H9 (cell line): ENCODE measurements at regions not wholly inside any gene's neighbourhood (a gene's known extent, or its start where the extent isn't known, plus 50 kb on each side); places are given as distances from the start of the nearest gene placed in this dataset.

Source experiments
- DNase-seq: peaks from one replicate; pipeline ENCODE4 v3.0.0-alpha.2; 2017
- H2AFZ ChIP-seq: one replicate; pipeline ENCODE4 v1.6.1; 2013; ENCODE audit warnings: mild to moderate bottlenecking, low read length, control low read depth, moderate library complexity
- H2AK5ac ChIP-seq: 2 replicates; pipeline ENCODE4 v1.6.1; 2013; ENCODE audit warnings: low read length, control low read depth, mixed read lengths; ENCODE audit not compliant: insufficient read length
- H2BK120ac ChIP-seq: one replicate; pipeline ENCODE4 v1.6.1; 2013; ENCODE audit warnings: low read depth, mild to moderate bottlenecking, low read length, control low read depth, inconsistent platforms; ENCODE audit not compliant: poor library complexity, severe bottlenecking
- H2BK12ac ChIP-seq: 2 replicates; pipeline ENCODE4 v1.6.1; 2013; ENCODE audit warnings: low read length, control low read depth, mixed read lengths, low read depth; ENCODE audit not compliant: insufficient read length
- H2BK15ac ChIP-seq: 2 replicates; pipeline ENCODE4 v1.6.1; 2013; ENCODE audit warnings: low read depth, low read length, control low read depth
- H2BK20ac ChIP-seq: one replicate; pipeline ENCODE4 v1.6.1; 2013; ENCODE audit warnings: low read depth, mild to moderate bottlenecking, low read length, control low read depth, inconsistent platforms; ENCODE audit not compliant: poor library complexity, severe bottlenecking
- H2BK5ac ChIP-seq: 2 replicates; pipeline ENCODE4 v1.6.1; 2013; ENCODE audit warnings: low read length, control low read depth, mixed read lengths; ENCODE audit not compliant: insufficient read length
- H3K14ac ChIP-seq: 2 replicates; pipeline ENCODE4 v1.6.1; 2013; ENCODE audit warnings: low read length, control low read depth; ENCODE audit not compliant: insufficient read depth
- H3K18ac ChIP-seq: 2 replicates; pipeline ENCODE4 v1.6.1; 2013; ENCODE audit warnings: low read depth, mild to moderate bottlenecking, mixed read lengths, low read length, control low read depth; ENCODE audit not compliant: insufficient read length
- H3K23ac ChIP-seq: 2 replicates; pipeline ENCODE4 v1.6.1; 2013; ENCODE audit warnings: low read length, control low read depth, mixed read lengths, low read depth; ENCODE audit not compliant: insufficient read length
- H3K23me2 ChIP-seq: 2 replicates; pipeline ENCODE4 v1.6.1; 2013; ENCODE audit warnings: low read depth, mild to moderate bottlenecking, mixed read lengths, low read length, control low read depth; ENCODE audit not compliant: insufficient read length, poor library complexity, severe bottlenecking
- H3K27ac ChIP-seq: 2 replicates; pipeline ENCODE4 v1.5.1; 2013; ENCODE audit warnings: low read length, control low read depth, mixed read lengths, low read depth; ENCODE audit not compliant: insufficient read length
- H3K27me3 ChIP-seq: 2 replicates; pipeline ENCODE4 v1.6.1; 2013; ENCODE audit warnings: low read length, control low read depth, inconsistent platforms; ENCODE audit not compliant: insufficient read depth
- H3K4ac ChIP-seq: 2 replicates; pipeline ENCODE4 v1.6.1; 2013; ENCODE audit warnings: low read depth, mild to moderate bottlenecking, control low read depth, inconsistent platforms, low read length, moderate library complexity
- H3K4me1 ChIP-seq: 2 replicates; pipeline ENCODE4 v1.6.1; 2013; ENCODE audit warnings: low read length, control low read depth, inconsistent platforms; ENCODE audit not compliant: insufficient read depth
- H3K4me2 ChIP-seq: 2 replicates; pipeline ENCODE4 v1.6.1; 2013; ENCODE audit warnings: low read length, control low read depth, mixed read lengths; ENCODE audit not compliant: insufficient read length, insufficient read depth
- H3K56ac ChIP-seq: 2 replicates; pipeline ENCODE4 v1.6.1; 2013; ENCODE audit warnings: low read depth, mild to moderate bottlenecking, mixed read lengths, low read length, control low read depth; ENCODE audit not compliant: insufficient read length
- H3K79me1 ChIP-seq: 2 replicates; pipeline ENCODE4 v1.6.1; 2013; ENCODE audit warnings: low read depth, mild to moderate bottlenecking, moderate library complexity, low read length, control low read depth, inconsistent platforms; ENCODE audit not compliant: insufficient read depth, poor library complexity, severe bottlenecking
- H3K79me2 ChIP-seq: 2 replicates; pipeline ENCODE4 v1.6.1; 2013; ENCODE audit warnings: low read length, control low read depth, inconsistent platforms; ENCODE audit not compliant: insufficient read depth
- H3K9ac ChIP-seq: 2 replicates; pipeline ENCODE4 v1.6.1; 2013; ENCODE audit warnings: low read length, control low read depth, mixed read lengths; ENCODE audit not compliant: insufficient read length; ENCODE audit errors: extremely low read depth
- H3K9me3 ChIP-seq: one replicate; pipeline ENCODE4 v1.6.1; 2013; ENCODE audit warnings: low read depth, low read length, inconsistent platforms; ENCODE audit not compliant: control insufficient read depth
- H3T11ph ChIP-seq: one replicate; pipeline ENCODE4 v1.6.1; 2013; ENCODE audit warnings: mild to moderate bottlenecking, low read length, control low read depth, inconsistent platforms
- H4K20me1 ChIP-seq: one replicate; pipeline ENCODE4 v1.6.1; 2013; ENCODE audit not compliant: control insufficient read depth, insufficient read length, insufficient read depth
- H4K5ac ChIP-seq: 2 replicates; pipeline ENCODE4 v1.6.1; 2013; ENCODE audit warnings: low read depth, mild to moderate bottlenecking, mixed read lengths, low read length, control low read depth; ENCODE audit not compliant: insufficient read length
- H4K8ac ChIP-seq: replicated peaks from 2 replicates; pipeline ENCODE4 v1.6.1; 2013; ENCODE audit warnings: low read length, control low read depth, mixed read lengths, low read depth; ENCODE audit not compliant: insufficient read length
- H4K91ac ChIP-seq: 2 replicates; pipeline ENCODE4 v1.6.1; 2013; ENCODE audit warnings: low read depth, mild to moderate bottlenecking, moderate library complexity, mixed read lengths, low read length, control low read depth; ENCODE audit not compliant: insufficient read length
- H3K27ac Mint-ChIP-seq, 3 experiments: 2 replicates in 2 of 3; 3 replicates in 1 of 3; pipeline ENCODE4 v1.8.0; 2020 to 2021; ENCODE audit warnings: mixed read lengths in 3 of 3, mild to moderate bottlenecking in 1 of 3, moderate library complexity in 1 of 3
- H3K27me3 Mint-ChIP-seq: 2 replicates; pipeline ENCODE4 v1.8.0; 2021; ENCODE audit warnings: low read depth, mild to moderate bottlenecking, moderate library complexity, mixed read lengths
- H3K36me3 Mint-ChIP-seq, 3 experiments: 2 replicates in 2 of 3; 3 replicates in 1 of 3; pipeline ENCODE4 v1.8.0; 2020 to 2021; ENCODE audit warnings: low read depth in 3 of 3, mixed read lengths in 3 of 3; ENCODE audit not compliant: insufficient read depth in 1 of 3
- H3K4me1 Mint-ChIP-seq, 2 experiments: 2 replicates each; pipeline ENCODE4 v1.8.0; 2020; ENCODE audit warnings: mixed read lengths in 2 of 2
- H3K4me3 Mint-ChIP-seq, 2 experiments: 2 replicates in 1 of 2; 3 replicates in 1 of 2; pipeline ENCODE4 v1.8.0; 2020 to 2021; ENCODE audit warnings: mild to moderate bottlenecking in 2 of 2, mixed read lengths in 2 of 2, moderate library complexity in 1 of 2
- H3K9me3 Mint-ChIP-seq, 2 experiments: 2 replicates in 1 of 2; 3 replicates in 1 of 2; pipeline ENCODE4 v1.8.0; 2020; ENCODE audit warnings: mild to moderate bottlenecking in 2 of 2, mixed read lengths in 2 of 2, moderate library complexity in 1 of 2
- WGBS: extraction: QIAGEN DNeasy Blood & Tissue Kit; methylation state at CpG from one replicate; pipeline ENCODE4 v1.1.7; 2013; ENCODE audit warnings: missing lambda C conversion rate, low lambda C conversion rate, mixed read lengths; ENCODE audit not compliant: insufficient read length; ENCODE audit errors: extremely low coverage; 5-methylcytosine and 5-hydroxymethylcytosine counted together
- TF ChIP-seq, protein P1 (sequence below): fragments of 200-600 bp; sonication (generic); conservative IDR thresholded peaks from 3 replicates; pipeline ENCODE4 v1.8.0; 2021; ENCODE audit warnings: antibody characterized with exemption, mild to moderate bottlenecking

DNA sequence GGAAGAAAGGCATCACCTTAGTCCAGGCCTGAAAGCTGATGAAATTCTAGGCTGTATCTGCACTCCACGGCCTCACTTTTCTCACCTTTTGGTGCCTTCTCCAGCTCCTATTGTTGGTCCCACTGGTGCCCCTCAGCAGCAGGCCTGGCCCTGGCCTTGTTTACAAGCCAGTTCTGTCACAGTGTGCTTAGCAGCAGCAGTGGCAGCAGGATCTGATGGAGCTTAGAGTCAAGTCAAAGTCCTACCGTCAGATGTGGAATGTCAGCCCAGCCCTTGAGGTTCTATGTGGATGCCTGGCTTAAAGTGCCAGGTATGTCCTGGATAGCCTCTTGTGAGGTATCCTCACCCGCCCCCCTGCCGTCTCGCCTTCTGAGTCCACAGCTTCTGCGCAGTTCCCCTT is 281.3 kb downstream of the SUCLG1 start:
- no peaks in the 10 kb centered on the region for H3K4me1 Mint-ChIP-seq
- Histone ChIP-seq H3K56ac (no peak overlapping the region), H2BK120ac (no peak overlapping the region), H4K20me1 (no peaks in the 10 kb centered on the region), H2AFZ (no peak overlapping the region), H3K27ac (no peak overlapping the region), H2AK5ac (no peak overlapping the region), H3K9me3 (no peaks in the 10 kb centered on the region), H3K23ac (no peak overlapping the region), H3K4me2 (no peak overlapping the region), H4K8ac (no peak overlapping the region), H4K5ac (no peak overlapping the region), H3K79me1 (no peaks in the 10 kb centered on the region), H3T11ph (no peak overlapping the region), H3K4me1 (no peaks in the 10 kb centered on the region), H2BK20ac (no peak overlapping the region), H3K79me2 (no peaks in the 10 kb centered on the region), H3K4ac (no peak overlapping the region), H3K9ac (no peak overlapping the region), H3K18ac (no peak overlapping the region), H2BK15ac (no peak overlapping the region), H3K23me2 (no peaks in the 10 kb centered on the region), H2BK5ac (no peak overlapping the region), H3K14ac (no peak overlapping the region; the same call in 1 of the 2 replicates), H2BK12ac (no peak overlapping the region), H3K27me3 (no peaks in the 10 kb centered on the region), H4K91ac (no peak overlapping the region)
- no peaks in the 10 kb centered on the region for H3K27me3 Mint-ChIP-seq
- no peaks in the 10 kb centered on the region; a peak in 2 of 5 replicates for H3K9me3 Mint-ChIP-seq
- no peak overlapping the region for H3K4me3 Mint-ChIP-seq
- TF ChIP-seq, protein P1, sequence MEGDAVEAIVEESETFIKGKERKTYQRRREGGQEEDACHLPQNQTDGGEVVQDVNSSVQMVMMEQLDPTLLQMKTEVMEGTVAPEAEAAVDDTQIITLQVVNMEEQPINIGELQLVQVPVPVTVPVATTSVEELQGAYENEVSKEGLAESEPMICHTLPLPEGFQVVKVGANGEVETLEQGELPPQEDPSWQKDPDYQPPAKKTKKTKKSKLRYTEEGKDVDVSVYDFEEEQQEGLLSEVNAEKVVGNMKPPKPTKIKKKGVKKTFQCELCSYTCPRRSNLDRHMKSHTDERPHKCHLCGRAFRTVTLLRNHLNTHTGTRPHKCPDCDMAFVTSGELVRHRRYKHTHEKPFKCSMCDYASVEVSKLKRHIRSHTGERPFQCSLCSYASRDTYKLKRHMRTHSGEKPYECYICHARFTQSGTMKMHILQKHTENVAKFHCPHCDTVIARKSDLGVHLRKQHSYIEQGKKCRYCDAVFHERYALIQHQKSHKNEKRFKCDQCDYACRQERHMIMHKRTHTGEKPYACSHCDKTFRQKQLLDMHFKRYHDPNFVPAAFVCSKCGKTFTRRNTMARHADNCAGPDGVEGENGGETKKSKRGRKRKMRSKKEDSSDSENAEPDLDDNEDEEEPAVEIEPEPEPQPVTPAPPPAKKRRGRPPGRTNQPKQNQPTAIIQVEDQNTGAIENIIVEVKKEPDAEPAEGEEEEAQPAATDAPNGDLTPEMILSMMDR: no peak
- H3K27ac Mint-ChIP-seq: peak overlapping the region in 1 of 3 experiments; percentile 22; a peak in 1 of 7 replicates
- no peak for DNase-seq
- WGBS: no CpG with 5 or more reads among the region's 6 CpGs
- H3K36me3 Mint-ChIP-seq: no peaks in the 10 kb centered on the region
